MM.1S (cell line): ENCODE measurements at regions not wholly inside any gene's neighbourhood (a gene's known extent, or its start where the extent isn't known, plus 50 kb on each side); places are given as distances from the start of the nearest gene placed in this dataset.

ENCODE experiments used
- EZH2 ChIP-seq: fragments of 300-600 bp; sonication (generic); optimal IDR thresholded peaks from 2 replicates; pipeline ENCODE3; 2017; ENCODE audit warnings: low read depth, mild to moderate bottlenecking, antibody characterized with exemption, low read length, mixed read lengths
- EZH2phosphoT487 ChIP-seq: fragments of 300-600 bp; sonication (generic); IDR thresholded peaks from 2 replicates; pipeline ENCODE4 v1.6.1; 2018; ENCODE audit warnings: antibody characterized with exemption, low read length
- TF ChIP-seq, protein P1 (sequence below): fragments of 300-600 bp; sonication (generic); IDR thresholded peaks from 2 replicates; pipeline ENCODE4 v1.5.1; 2016; ENCODE audit warnings: antibody characterized with exemption, low read length, mixed read lengths

DNA sequence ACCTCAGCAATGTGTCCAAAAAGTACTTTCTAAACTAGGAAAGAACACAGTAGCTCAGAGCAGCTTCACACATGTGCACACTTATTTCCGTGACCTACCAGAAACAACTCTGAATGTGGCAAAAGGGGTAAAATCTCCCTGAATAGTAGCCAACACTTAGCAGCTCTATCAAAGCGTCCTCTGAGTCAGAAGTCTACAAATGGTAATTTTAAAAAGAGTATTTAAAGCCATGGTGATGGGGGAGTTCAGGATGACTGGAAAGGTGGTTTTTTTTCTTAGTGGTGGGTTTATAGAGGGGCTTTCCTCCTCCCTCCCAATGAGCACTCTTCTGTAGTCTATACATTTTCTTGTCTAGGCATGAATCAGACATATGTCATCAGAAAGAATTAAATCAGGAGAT is 223.8 kb upstream of the PRICKLE2 start:
- TF ChIP-seq, protein P1, sequence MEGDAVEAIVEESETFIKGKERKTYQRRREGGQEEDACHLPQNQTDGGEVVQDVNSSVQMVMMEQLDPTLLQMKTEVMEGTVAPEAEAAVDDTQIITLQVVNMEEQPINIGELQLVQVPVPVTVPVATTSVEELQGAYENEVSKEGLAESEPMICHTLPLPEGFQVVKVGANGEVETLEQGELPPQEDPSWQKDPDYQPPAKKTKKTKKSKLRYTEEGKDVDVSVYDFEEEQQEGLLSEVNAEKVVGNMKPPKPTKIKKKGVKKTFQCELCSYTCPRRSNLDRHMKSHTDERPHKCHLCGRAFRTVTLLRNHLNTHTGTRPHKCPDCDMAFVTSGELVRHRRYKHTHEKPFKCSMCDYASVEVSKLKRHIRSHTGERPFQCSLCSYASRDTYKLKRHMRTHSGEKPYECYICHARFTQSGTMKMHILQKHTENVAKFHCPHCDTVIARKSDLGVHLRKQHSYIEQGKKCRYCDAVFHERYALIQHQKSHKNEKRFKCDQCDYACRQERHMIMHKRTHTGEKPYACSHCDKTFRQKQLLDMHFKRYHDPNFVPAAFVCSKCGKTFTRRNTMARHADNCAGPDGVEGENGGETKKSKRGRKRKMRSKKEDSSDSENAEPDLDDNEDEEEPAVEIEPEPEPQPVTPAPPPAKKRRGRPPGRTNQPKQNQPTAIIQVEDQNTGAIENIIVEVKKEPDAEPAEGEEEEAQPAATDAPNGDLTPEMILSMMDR, result no peak
- TF ChIP-seq EZH2phosphoT487, result no peak
- no peak for TF ChIP-seq EZH2
